AG09319 (cell line): ENCODE measurements at regions not wholly inside any gene's neighbourhood (a gene's known extent, or its start where the extent isn't known, plus 50 kb on each side); places are given as distances from the start of the nearest gene placed in this dataset.

ENCODE experiments used
- DNase-seq: peaks from one replicate; pipeline ENCODE4 v3.0.0-alpha.2; 2010; ENCODE audit warnings: low read depth; ENCODE audit errors: extremely low read depth
- TF ChIP-seq, protein P1 (sequence below): IDR thresholded peaks from 2 replicates; pipeline ENCODE4 v1.5.1; 2011; ENCODE audit warnings: low read depth, mild to moderate bottlenecking, inconsistent platforms, low read length, moderate library complexity

DNA sequence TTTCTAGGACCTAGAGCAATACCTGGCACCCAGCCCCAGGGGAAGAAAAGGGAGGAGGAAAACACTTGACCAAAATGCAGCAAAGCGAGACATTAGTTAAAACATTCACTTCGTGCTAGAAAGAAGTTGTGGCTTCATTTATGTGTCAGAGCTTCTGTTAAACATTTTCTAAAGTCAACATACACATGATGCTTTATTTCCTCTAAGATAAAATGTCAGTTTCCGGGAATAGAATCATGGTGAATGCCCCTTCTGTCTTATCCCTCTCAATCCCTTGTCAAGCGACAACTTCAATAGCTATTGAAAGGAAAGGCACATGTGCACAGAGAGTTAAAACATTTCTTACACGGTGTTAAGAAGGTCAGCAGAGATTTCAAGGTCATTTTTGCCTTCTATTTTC, 404.6 kb upstream of the CWC22 start:
- TF ChIP-seq, protein P1, sequence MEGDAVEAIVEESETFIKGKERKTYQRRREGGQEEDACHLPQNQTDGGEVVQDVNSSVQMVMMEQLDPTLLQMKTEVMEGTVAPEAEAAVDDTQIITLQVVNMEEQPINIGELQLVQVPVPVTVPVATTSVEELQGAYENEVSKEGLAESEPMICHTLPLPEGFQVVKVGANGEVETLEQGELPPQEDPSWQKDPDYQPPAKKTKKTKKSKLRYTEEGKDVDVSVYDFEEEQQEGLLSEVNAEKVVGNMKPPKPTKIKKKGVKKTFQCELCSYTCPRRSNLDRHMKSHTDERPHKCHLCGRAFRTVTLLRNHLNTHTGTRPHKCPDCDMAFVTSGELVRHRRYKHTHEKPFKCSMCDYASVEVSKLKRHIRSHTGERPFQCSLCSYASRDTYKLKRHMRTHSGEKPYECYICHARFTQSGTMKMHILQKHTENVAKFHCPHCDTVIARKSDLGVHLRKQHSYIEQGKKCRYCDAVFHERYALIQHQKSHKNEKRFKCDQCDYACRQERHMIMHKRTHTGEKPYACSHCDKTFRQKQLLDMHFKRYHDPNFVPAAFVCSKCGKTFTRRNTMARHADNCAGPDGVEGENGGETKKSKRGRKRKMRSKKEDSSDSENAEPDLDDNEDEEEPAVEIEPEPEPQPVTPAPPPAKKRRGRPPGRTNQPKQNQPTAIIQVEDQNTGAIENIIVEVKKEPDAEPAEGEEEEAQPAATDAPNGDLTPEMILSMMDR, result no peak
- no peak for DNase-seq

DNA sequence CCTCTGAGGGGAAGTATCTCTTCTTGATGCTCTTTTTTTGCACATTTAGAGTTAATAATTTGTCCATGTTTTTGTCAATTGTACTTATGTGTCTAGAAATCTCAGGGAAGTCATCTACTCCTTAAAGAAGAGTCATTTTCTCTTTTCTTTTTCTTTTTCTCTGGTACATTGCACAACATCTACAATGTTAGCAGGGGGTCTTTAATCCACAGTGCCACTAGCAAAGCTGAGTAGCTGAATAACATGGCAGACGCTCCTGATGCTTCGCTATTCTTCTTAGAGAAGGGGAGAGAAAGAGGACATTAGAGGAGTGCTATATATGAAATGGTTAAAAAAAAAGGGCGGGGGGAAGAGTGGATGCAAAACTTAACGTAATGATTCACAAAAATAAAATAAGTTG, 399.6 kb upstream of the CWC22 start:
- no peak for DNase-seq
- TF ChIP-seq, protein P1, result no peak

DNA sequence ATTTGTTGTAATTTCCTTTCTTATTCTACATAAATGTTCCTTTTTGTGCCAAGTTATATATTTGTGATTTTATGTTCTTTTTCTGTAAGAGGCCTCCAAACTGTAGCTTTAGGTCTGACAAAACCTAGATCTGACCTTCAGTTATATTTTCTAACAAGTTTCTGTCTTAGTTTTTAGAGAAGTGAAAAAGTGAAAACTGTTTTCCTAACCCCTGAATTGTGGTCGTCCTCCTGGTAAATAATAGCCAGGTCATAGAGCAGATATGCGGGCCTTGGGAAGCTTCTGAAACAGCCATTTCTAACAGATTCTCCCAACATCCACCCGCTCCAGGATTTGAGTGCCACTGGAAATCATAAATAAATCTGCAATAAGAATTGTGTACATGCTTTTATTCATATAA, 398.4 kb upstream of the CWC22 start:
- no peak for DNase-seq
- TF ChIP-seq, protein P1, result no peak

DNA sequence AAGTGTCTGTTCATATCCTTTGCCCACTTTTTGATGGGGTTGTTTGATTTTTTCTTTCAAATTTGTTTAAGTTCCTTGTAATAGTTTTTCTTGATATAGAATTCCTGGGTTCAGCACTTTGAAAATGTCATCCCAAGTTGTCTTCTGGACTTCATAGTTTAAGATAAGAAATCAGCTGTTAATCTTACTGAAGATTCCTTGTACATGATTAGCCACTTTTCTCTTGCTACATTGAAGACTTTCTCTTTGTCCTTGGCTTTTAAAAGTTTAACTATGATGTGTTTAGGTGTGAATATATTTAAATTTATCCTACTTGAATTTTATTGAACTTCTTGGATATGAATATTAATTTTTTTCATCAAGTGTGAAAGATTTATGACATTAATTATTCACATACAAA, 387.2 kb upstream of the CWC22 start:
- TF ChIP-seq, protein P1, result no peak
- no peak for DNase-seq

DNA sequence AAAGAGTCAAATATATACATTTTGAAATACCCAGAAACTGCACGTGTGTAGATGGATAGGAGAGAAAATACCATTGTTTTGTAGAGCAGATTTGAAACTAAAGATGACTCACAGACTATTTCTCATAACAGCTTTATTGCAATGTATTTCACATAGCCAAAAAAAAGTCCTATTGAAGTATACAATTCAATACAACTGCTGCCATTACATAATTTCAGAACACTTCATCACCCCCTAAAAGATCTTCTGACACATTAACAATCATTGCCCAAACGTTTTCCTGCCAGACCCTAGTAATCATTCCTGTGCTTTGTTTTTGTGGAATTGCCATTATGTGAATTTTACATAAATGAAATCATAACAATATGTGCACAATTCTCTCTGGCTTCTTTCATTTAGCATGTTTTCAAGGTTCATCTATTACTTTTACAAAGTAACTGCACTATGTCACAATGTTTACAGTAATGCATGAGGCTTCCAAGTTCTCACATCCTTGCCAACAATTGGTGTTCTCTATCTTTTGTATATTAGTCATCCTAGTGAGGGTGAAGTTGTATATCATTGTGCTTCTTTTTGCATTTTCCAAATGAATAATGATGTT, 378.6 kb upstream of the CWC22 start:
- DNase-seq, result peak; percentile 72
- TF ChIP-seq, protein P1, result no peak

DNA sequence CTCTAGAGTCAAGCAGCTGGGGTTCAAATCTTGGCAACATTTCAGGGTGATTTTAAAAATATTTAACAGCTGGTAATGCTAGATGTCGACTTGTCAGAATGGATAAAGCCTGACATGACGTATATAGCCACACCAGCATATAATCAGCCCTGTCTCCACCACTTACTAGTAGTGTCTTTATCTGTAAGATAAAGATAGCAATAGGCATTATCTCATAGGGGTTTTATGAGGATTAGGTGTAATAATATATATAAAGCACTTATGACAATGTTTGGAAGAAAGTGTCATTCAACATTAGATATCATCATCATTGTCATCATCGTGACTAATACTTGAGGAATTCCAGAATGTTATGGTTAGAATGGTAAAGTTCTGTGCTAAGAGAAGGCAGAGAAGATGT, 369.0 kb upstream of the CWC22 start:
- TF ChIP-seq, protein P1, result no peak
- no peak for DNase-seq

DNA sequence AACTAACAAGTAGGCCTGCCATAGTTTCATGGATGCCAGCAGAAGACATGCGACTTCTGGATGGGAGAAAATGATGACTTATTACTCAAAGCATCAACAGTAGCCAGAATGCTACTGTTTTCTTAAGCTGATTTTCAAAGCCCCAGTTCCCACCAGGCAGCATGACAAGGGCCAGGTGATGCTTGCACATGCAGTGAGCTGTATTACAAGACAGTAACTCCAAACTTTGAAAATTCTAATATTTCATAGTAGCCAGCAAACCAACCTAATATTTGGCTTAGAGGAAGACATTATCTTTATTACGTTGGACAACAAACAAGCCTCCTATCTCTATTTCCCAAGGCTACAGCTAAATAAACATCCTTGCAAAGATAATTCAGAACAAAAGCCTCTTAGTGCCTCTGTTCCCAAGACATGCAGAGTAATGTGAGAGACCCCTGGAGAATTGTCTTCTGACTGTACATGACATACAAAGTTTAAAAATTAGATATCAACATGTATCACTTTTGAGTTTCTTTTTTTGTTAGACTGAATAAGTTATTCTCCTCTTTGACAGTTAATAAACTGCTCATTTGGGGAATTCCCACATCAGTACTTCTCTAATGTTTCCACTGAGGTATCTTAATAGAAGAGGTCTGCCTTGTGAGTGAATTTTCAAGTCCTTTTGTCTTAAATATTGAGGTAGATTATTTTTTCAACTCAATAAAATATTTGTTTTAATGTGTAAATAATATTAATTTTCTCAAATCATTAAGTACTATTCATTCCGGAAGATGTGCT, 367.6 kb upstream of the CWC22 start:
- DNase-seq, result no peak
- TF ChIP-seq, protein P1, result no peak
